ENCODE measurements at regions not wholly inside any gene's neighbourhood (a gene's known extent, or its start where the extent isn't known, plus 50 kb on each side); places are given as distances from the start of the nearest gene placed in this dataset.
A peak's percentile ranks its signal among the peaks of the same experiment; 100 is the strongest.

- H3K36me3 Mint-ChIP-seq = no peaks in the 10 kb centered on the region
- H3K4me1 Mint-ChIP-seq (ENCODE audit: low read depth) = no peaks in the 10 kb centered on the region
- H3K27me3 Mint-ChIP-seq = no peaks in the 10 kb centered on the region
- no peak for DNase-seq
- intact Hi-C loops (cut with micrococcal nuclease) = no loop called here
- H3K27ac Mint-ChIP-seq = no peak overlapping the region
- ChIA-PET CTCF (interaction anchor here (1.4 kb wide), 1 partner anchor 93 kb away, joined by 6 read pairs; no protein-coding TSS in a partner anchor), POLR2A (no interaction called here)
- H3K4me3 Mint-ChIP-seq = no peak overlapping the region
- no peaks in the 10 kb centered on the region for H3K9me3 Mint-ChIP-seq
These were observed 336.1 kb downstream of the CDC5L start for GRCh38 chr6:44723439-44724197.

DNA sequence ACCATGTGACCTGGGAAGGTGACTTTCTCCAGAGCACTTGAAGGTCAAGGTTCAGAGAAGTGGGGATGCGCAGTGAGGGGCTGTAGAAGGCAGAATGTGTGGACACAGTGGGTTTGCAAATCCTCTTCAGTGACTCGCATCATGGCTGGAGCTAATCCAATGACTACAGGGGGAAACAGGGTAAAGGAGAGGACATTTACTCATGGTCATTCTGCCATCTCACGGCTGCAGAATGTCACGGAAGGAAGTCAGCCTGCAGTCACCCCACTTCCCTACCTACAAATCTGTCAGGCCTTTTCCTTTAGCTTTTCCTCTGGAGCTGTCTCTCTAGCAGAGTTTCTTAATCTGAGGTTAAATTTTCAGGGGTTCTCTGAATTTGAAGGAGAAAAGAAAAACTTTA, 337.6 kb downstream of the CDC5L start:
- intact Hi-C loops (cut with micrococcal nuclease) = no loop called here
- H3K9me3 Mint-ChIP-seq = no peaks in the 10 kb centered on the region
- no peak for DNase-seq
- ChIA-PET CTCF (no interaction called here), POLR2A (no interaction called here)
- no peak overlapping the region for H3K27ac Mint-ChIP-seq
- no peak overlapping the region for H3K4me3 Mint-ChIP-seq
- no peaks in the 10 kb centered on the region for H3K4me1 Mint-ChIP-seq (ENCODE audit: low read depth)
- no peaks in the 10 kb centered on the region for H3K27me3 Mint-ChIP-seq
- no peaks in the 10 kb centered on the region for H3K36me3 Mint-ChIP-seq

GRCh38 chr6:44727651-44728630, 340.4 kb downstream of the CDC5L start:
- no peaks in the 10 kb centered on the region for H3K4me1 Mint-ChIP-seq (ENCODE audit: low read depth)
- no peaks in the 10 kb centered on the region for H3K36me3 Mint-ChIP-seq
- H3K4me3 Mint-ChIP-seq = no peak overlapping the region
- no peak for DNase-seq
- CTCF ChIA-PET = no interaction called here
- POLR2A ChIA-PET = no interaction called here
- no peaks in the 10 kb centered on the region for H3K9me3 Mint-ChIP-seq
- intact Hi-C loops (cut with micrococcal nuclease) = no loop called here
- H3K27ac Mint-ChIP-seq = no peak overlapping the region
- H3K27me3 Mint-ChIP-seq = no peaks in the 10 kb centered on the region

DNA sequence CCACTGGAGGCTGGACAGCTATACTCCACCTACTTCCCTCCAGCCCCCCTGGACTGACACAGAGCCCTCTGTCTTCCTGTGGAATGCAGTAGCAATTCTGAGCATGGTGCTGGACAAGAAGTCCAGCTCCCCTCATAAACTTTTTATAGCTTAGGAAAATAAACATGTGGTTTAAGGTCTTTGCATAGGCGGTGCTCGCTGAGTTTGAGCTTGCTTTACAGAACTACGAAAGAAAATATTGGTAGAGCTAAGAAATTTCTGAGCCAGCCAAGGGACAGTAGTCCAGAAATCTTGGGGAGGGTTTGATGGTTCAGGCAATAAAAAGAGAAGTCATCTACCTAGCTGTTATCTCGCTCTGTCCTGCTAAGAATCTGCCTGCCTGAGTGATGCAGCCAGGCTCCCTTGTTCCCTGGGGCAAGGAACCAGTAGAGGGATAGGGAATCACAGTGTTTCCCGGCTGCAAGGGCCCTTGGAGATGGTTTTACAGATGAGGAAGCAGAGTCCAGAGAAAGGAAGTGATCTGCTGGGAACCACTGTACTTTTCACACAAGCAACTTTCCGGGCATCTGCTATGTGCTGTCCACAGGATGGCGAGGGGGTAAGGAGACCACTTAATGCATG, 343.4 kb downstream of the CDC5L start:
- no peak for DNase-seq
- Mint-ChIP-seq H3K27ac (no peak overlapping the region), H3K9me3 (no peaks in the 10 kb centered on the region), H3K36me3 (no peaks in the 10 kb centered on the region), H3K27me3 (no peaks in the 10 kb centered on the region), H3K4me1 (ENCODE audit: low read depth) (peaks cover 10% of the 10 kb centered on the region), H3K4me3 (no peak overlapping the region)
- CTCF ChIA-PET = interaction anchor here (0.7 kb wide), 1 partner anchor 76 kb away, joined by 3 read pairs; no protein-coding TSS in a partner anchor
- intact Hi-C loops (cut with micrococcal nuclease) = no loop called here
- POLR2A ChIA-PET = no interaction called here

DNA sequence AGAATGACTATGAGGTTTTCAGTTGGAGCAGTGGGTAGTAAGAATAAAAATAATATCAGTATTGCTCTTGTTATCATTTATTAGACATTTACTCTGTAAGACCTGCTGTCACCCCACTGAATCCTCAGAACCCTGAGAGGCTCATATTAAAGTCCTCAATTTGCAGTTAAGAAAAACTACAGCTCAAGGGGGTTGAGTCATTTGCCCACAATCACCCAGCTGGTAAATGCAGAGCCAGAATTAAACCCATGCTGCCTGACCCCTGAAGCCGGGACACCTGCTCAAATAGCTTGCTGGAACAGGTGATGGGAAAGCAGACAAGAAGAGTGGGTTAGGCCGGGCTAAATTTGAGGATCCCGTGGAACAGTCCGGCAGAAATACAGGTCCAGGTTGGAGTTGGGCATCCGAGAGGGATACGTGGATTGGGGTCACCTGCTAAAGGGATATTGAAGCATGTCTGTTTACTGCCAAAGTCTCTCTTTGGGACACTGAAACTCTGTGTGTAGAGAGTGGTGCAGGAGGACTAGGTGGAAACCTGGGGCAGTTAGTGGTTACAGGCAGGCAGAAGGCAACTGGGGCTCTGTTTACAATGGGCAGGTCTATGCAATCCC, 344.1 kb downstream of the CDC5L start:
- DNase-seq = no peak
- ChIA-PET CTCF (interaction anchor here (0.7 kb wide), 1 partner anchor 76 kb away, joined by 3 read pairs; no protein-coding TSS in a partner anchor), POLR2A (no interaction called here)
- Mint-ChIP-seq H3K9me3 (no peaks in the 10 kb centered on the region), H3K36me3 (no peaks in the 10 kb centered on the region), H3K27me3 (no peaks in the 10 kb centered on the region), H3K4me1 (ENCODE audit: low read depth) (peaks cover 11% of the 10 kb centered on the region), H3K27ac (no peak overlapping the region), H3K4me3 (no peak overlapping the region)
- intact Hi-C loops (cut with micrococcal nuclease) = no loop called here

GRCh38 chr6:44732243-44732642, 344.7 kb downstream of the CDC5L start:
- Mint-ChIP-seq H3K4me1 (ENCODE audit: low read depth) (peaks cover 11% of the 10 kb centered on the region), H3K27me3 (no peaks in the 10 kb centered on the region), H3K36me3 (no peaks in the 10 kb centered on the region), H3K27ac (no peak overlapping the region), H3K9me3 (no peaks in the 10 kb centered on the region), H3K4me3 (no peak overlapping the region)
- no peak for DNase-seq
- intact Hi-C loops (cut with micrococcal nuclease) = no loop called here
- ChIA-PET POLR2A (no interaction called here), CTCF (no interaction called here)

DNA sequence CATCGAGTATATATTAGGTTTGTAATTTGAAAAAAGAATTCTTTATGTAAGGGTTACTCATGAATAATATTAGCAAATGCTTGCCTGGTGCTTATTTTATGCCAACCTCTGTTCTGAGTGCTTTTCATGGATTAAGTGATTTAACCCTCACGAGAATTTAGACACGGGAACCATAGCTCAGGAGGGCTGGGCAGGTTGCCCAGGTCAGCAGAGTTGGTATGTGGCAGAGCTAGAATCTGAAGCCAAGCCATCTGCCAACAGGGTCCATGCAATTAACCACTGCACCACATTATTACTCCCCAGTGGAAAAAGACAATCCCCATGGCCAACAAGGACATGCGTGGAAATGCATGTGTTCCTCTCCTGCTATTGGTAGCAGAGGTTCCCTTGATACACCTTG, 345.6 kb downstream of the CDC5L start:
- peaks cover 11% of the 10 kb centered on the region for H3K4me1 Mint-ChIP-seq (ENCODE audit: low read depth)
- ChIA-PET POLR2A (no interaction called here), CTCF (no interaction called here)
- no peaks in the 10 kb centered on the region for H3K27me3 Mint-ChIP-seq
- no peaks in the 10 kb centered on the region for H3K9me3 Mint-ChIP-seq
- no peak overlapping the region for H3K27ac Mint-ChIP-seq
- no peak for DNase-seq
- intact Hi-C loops (cut with micrococcal nuclease) = no loop called here
- no peaks in the 10 kb centered on the region for H3K36me3 Mint-ChIP-seq
- no peak overlapping the region for H3K4me3 Mint-ChIP-seq

GRCh38 chr6:44733868-44734267, 346.4 kb downstream of the CDC5L start:
- no peak for DNase-seq
- CTCF ChIA-PET = no interaction called here
- intact Hi-C loops (cut with micrococcal nuclease) = no loop called here
- H3K9me3 Mint-ChIP-seq = no peaks in the 10 kb centered on the region
- H3K4me3 Mint-ChIP-seq = no peak overlapping the region
- no peaks in the 10 kb centered on the region for H3K36me3 Mint-ChIP-seq
- H3K4me1 Mint-ChIP-seq (ENCODE audit: low read depth) = peaks cover 14% of the 10 kb centered on the region
- POLR2A ChIA-PET = no interaction called here
- no peak overlapping the region for H3K27ac Mint-ChIP-seq
- no peaks in the 10 kb centered on the region for H3K27me3 Mint-ChIP-seq

DNA sequence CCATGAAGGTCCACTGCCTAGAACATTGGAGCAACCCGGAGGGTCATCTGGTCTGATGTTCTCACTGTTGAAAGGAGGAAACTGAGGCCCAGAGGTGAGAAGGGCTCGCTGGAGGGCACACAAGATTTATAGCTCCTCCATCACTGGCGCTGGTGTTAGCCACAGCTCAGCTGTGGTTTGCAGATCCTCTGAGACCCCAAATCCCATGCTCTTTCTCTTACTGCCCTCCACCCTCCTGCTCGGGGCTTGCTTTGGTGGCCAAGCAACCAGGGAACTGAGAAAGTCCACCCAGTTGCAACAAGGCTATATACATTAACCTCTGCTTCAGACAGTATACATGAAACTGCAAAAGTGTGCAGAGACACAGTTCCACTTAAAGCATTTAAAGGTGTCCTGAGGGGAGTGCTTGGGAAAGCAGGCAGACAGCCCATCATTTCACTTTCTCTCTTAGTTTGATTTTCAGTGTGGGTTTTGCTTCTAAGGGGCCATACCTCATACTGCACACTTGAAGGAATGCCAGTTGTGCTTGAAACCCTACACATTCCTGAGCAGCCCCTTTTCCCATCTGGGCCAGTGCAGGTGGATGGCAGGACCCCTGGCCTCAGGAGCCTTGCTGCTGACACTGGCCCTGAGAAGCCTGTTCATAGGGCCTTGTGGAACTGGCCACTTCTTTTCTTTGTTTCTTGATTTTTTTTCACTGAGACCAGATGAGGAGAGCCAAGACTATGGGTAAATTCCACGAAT, 347.6 kb downstream of the CDC5L start:
- DNase-seq = no peak
- H3K27ac Mint-ChIP-seq = no peak overlapping the region
- peaks cover 14% of the 10 kb centered on the region for H3K4me1 Mint-ChIP-seq (ENCODE audit: low read depth)
- no peak overlapping the region for H3K4me3 Mint-ChIP-seq
- no peaks in the 10 kb centered on the region for H3K9me3 Mint-ChIP-seq
- ChIA-PET POLR2A (no interaction called here), CTCF (interaction anchor here (0.6 kb wide), 1 partner anchor 1188 kb away, joined by 3 read pairs; no protein-coding TSS in a partner anchor)
- no peaks in the 10 kb centered on the region for H3K36me3 Mint-ChIP-seq
- H3K27me3 Mint-ChIP-seq = no peaks in the 10 kb centered on the region
- intact Hi-C loops (cut with micrococcal nuclease) = no loop called here

- CTCF ChIA-PET = no interaction called here
- H3K4me1 Mint-ChIP-seq (ENCODE audit: low read depth) = peaks cover 14% of the 10 kb centered on the region
- peak; percentile 52 for DNase-seq
- no peaks in the 10 kb centered on the region for H3K36me3 Mint-ChIP-seq
- H3K27ac Mint-ChIP-seq = no peak overlapping the region
- POLR2A ChIA-PET = no interaction called here
- H3K27me3 Mint-ChIP-seq = no peaks in the 10 kb centered on the region
- H3K9me3 Mint-ChIP-seq = no peaks in the 10 kb centered on the region
- no peak overlapping the region for H3K4me3 Mint-ChIP-seq
- intact Hi-C loops (cut with micrococcal nuclease) = no loop called here
These were observed 348.1 kb downstream of the CDC5L start for GRCh38 chr6:44735630-44735963.

DNA sequence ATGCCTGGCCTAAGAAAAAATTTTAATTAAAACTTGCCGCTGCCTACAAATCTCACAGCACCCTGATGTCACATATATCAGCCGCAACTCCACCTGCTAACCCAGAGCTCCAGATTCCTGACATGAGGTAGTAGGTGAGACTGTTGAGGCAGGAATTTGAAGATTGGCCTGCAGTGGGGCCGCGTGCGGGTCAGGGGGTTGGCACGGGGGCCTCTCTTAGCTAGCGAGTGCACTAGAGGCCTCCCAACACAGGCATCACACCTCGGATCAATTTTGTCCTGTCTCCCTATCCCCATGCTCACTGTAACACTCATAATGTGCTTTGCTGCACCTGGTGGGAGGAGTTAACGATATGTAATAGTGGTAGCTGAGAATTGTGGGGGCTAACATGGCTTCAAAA, 349.8 kb downstream of the CDC5L start:
- no peaks in the 10 kb centered on the region for H3K27me3 Mint-ChIP-seq
- no peaks in the 10 kb centered on the region for H3K36me3 Mint-ChIP-seq
- DNase-seq = no peak
- H3K9me3 Mint-ChIP-seq = no peaks in the 10 kb centered on the region
- H3K4me1 Mint-ChIP-seq (ENCODE audit: low read depth) = peaks cover 14% of the 10 kb centered on the region
- intact Hi-C loops (cut with micrococcal nuclease) = no loop called here
- ChIA-PET POLR2A (no interaction called here), CTCF (no interaction called here)
- no peak overlapping the region for H3K27ac Mint-ChIP-seq
- H3K4me3 Mint-ChIP-seq = no peak overlapping the region

All from activated CD4-positive, alpha-beta memory T cell treated with anti-CD3 and anti-CD28 coated beads for 36 hours (primary cell).